Dermis microvascular lymphatic vessel endothelial cell (primary cell): ENCODE measurements at regions not wholly inside any gene's neighbourhood (a gene's known extent, or its start where the extent isn't known, plus 50 kb on each side); places are given as distances from the start of the nearest gene placed in this dataset.
"Not testable (repeated sequence)": the region's sequence is repeated elsewhere in the genome, so short reads cannot be mapped to it uniquely, and the experiment has no call there.

Source experiments
- DNase-seq, 2 donors: peaks; one replicate each; pipeline versions ENCODE4 v3.0.0 to v3.0.0-alpha.2; 2010; ENCODE audit warnings: low read depth in 2 of 2

GRCh38 chr11:97537407-97538150, 1147.8 kb downstream of the JRKL start:
- DNase-seq = no peak

- DNase-seq = no peak
These were observed 1154.6 kb downstream of the JRKL start for GRCh38 chr11:97544431-97544830.

GRCh38 chr11:97548280-97548679, 1158.5 kb downstream of the JRKL start:
- DNase-seq = no peak

- peak in 1 of 2 donors; percentile 6 for DNase-seq
These were observed 1167.6 kb downstream of the JRKL start for GRCh38 chr11:97557399-97557798.

GRCh38 chr11:97567801-97568200, 1178.0 kb downstream of the JRKL start:
- no peak for DNase-seq

- DNase-seq = no peak
These were observed 1180.8 kb downstream of the JRKL start for GRCh38 chr11:97570636-97571035.

GRCh38 chr11:97573771-97574170, 1184.0 kb downstream of the JRKL start:
- DNase-seq = not testable (repeated sequence)

- DNase-seq = no peak
These were observed 1185.3 kb downstream of the JRKL start for GRCh38 chr11:97574976-97575665.

GRCh38 chr11:97607291-97608000, 1217.6 kb downstream of the JRKL start:
- DNase-seq = no peak

- peak in 1 of 2 donors; percentile 2 for DNase-seq
These were observed 1220.2 kb downstream of the JRKL start for GRCh38 chr11:97610000-97610399.

GRCh38 chr11:97610854-97611253, 1221.0 kb downstream of the JRKL start:
- DNase-seq = no peak

- no peak for DNase-seq
These were observed 1221.5 kb downstream of the JRKL start for GRCh38 chr11:97611345-97611744.

GRCh38 chr11:97614606-97615005, 1224.8 kb downstream of the JRKL start:
- peak in 1 of 2 donors; percentile 30 for DNase-seq

- DNase-seq = peak in 1 of 2 donors; percentile 60
These were observed 1225.7 kb downstream of the JRKL start for GRCh38 chr11:97615546-97615945.

- DNase-seq = no peak
These were observed 1227.2 kb downstream of the JRKL start for GRCh38 chr11:97617031-97617430.

GRCh38 chr11:97620007-97620406, 1230.2 kb downstream of the JRKL start:
- peak in 1 of 2 donors; percentile 47 for DNase-seq

GRCh38 chr11:97621282-97621681, 1231.5 kb downstream of the JRKL start:
- DNase-seq = no peak

GRCh38 chr11:97622795-97623194, 1233.0 kb downstream of the JRKL start:
- DNase-seq = no peak

- not testable (repeated sequence) for DNase-seq
These were observed 1246.9 kb downstream of the JRKL start for GRCh38 chr11:97636741-97637140.

- no peak for DNase-seq
These were observed 1247.9 kb downstream of the JRKL start for GRCh38 chr11:97637701-97638100.

GRCh38 chr11:97638641-97639224, 1248.9 kb downstream of the JRKL start:
- DNase-seq = no peak

GRCh38 chr11:97641988-97642387, 1252.2 kb downstream of the JRKL start:
- DNase-seq = no peak
